WERI-Rb-1 (cell line): ENCODE measurements at regions not wholly inside any gene's neighbourhood (a gene's known extent, or its start where the extent isn't known, plus 50 kb on each side); places are given as distances from the start of the nearest gene placed in this dataset.

Experiments
- DNase-seq: peaks from one replicate; pipeline ENCODE4 v3.0.0-alpha.2; 2020
- H3K27ac ChIP-seq: fragments of 250-450 bp; sonication (Bioruptor Pico); 2 replicates; pipeline ENCODE4 v1.5.1; 2020; ENCODE audit warnings: mild to moderate bottlenecking, moderate library complexity
- H3K27me3 ChIP-seq: fragments of 250-450 bp; sonication (Bioruptor Pico); 2 replicates; pipeline ENCODE4 v1.5.1; 2021; ENCODE audit warnings: mild to moderate bottlenecking, low read depth, moderate library complexity; ENCODE audit not compliant: insufficient read depth, severe bottlenecking
- H3K36me3 ChIP-seq: fragments of 250-450 bp; sonication (Bioruptor Pico); 2 replicates; pipeline ENCODE4 v1.5.1; 2020; ENCODE audit warnings: mild to moderate bottlenecking, moderate library complexity
- H3K4me3 ChIP-seq: 2 replicates; pipeline ENCODE4 v1.5.1; 2011; ENCODE audit warnings: low read depth, mild to moderate bottlenecking, control low read depth, low read length
- H3K9me3 ChIP-seq: fragments of 250-450 bp; sonication (Bioruptor Pico); 2 replicates; pipeline ENCODE4 v1.5.1; 2021; ENCODE audit warnings: mild to moderate bottlenecking, moderate library complexity; ENCODE audit not compliant: severe bottlenecking
- TF ChIP-seq, protein P1 (sequence below): IDR thresholded peaks from 2 replicates; pipeline ENCODE4 v1.5.1; 2011; ENCODE audit warnings: low read depth, mild to moderate bottlenecking, control low read depth, inconsistent platforms, low read length

DNA sequence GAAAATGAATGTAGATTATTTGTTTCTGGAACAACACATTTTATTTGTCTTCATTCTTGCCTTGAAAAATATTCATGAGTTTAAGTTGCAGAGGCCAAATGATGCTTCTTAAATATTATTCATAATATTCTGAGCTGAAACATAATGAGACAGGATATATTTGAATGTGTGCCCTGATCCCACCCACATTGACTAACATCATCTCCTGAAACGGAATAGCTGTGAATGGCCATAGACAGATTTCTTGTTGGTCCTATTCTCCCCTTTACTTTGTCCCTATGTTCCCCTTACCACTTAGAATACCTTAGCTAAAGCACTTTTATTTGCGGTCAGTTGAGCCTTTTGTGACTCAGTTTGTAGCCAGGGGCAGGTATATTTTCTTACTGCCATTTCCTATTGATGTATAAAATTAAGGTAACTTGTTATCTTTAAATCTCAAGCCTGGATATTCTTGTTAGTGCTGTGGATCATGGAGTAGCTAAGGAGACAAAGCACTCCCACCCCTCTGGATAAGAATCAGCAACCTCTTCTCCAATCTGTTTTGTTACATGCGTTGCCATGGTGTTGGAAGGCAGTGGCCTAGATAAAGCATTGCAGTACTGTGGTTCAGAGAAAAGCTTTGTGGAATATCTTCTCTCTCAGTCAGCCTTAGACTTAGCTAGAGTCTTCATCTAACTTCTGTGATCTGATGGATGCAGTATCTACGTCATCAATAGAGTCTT lies 478.5 kb upstream of the DEPDC1 start:
- TF ChIP-seq, protein P1, sequence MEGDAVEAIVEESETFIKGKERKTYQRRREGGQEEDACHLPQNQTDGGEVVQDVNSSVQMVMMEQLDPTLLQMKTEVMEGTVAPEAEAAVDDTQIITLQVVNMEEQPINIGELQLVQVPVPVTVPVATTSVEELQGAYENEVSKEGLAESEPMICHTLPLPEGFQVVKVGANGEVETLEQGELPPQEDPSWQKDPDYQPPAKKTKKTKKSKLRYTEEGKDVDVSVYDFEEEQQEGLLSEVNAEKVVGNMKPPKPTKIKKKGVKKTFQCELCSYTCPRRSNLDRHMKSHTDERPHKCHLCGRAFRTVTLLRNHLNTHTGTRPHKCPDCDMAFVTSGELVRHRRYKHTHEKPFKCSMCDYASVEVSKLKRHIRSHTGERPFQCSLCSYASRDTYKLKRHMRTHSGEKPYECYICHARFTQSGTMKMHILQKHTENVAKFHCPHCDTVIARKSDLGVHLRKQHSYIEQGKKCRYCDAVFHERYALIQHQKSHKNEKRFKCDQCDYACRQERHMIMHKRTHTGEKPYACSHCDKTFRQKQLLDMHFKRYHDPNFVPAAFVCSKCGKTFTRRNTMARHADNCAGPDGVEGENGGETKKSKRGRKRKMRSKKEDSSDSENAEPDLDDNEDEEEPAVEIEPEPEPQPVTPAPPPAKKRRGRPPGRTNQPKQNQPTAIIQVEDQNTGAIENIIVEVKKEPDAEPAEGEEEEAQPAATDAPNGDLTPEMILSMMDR = no peak
- Histone ChIP-seq H3K27me3 (no peaks in the 10 kb centered on the region), H3K4me3 (no peak overlapping the region), H3K27ac (no peak overlapping the region), H3K36me3 (no peaks in the 10 kb centered on the region), H3K9me3 (no peaks in the 10 kb centered on the region)
- DNase-seq = no peak

DNA sequence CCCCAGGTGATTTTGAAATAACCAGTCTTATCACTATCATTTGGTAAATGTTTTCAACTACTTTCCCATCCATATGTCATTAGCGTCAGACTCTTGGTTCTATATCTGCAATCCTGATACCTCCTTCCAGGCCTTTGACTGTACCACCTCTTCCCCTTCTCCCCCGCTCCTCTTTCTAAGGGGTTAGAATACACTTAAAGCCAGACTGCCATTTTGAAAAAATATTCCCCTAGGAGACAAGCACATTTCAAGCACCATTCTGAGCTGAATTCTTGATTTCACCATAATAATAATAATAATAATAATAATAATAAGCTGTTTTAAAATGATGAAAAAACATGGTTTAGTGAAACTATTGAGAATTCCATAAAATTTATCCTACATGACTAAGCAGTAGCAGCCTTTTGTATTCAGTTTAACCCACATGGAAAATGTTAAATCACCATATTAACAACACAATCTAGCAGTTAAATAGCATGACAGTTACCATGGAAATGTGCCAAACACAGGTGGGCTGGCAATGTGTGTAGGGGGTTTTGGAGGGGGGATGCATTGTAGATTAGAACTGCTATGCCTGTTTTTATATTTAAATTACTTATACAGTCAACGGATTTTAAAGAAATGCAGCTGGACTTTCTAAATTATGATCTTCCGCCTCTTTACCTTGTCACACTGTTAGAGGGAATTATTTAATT lies 480.2 kb upstream of the DEPDC1 start:
- H3K27ac ChIP-seq = no peak overlapping the region
- TF ChIP-seq, protein P1 = no peak
- no peaks in the 10 kb centered on the region for H3K9me3 ChIP-seq
- H3K27me3 ChIP-seq = no peaks in the 10 kb centered on the region
- no peaks in the 10 kb centered on the region for H3K36me3 ChIP-seq
- H3K4me3 ChIP-seq = no peak overlapping the region
- no peak for DNase-seq

DNA sequence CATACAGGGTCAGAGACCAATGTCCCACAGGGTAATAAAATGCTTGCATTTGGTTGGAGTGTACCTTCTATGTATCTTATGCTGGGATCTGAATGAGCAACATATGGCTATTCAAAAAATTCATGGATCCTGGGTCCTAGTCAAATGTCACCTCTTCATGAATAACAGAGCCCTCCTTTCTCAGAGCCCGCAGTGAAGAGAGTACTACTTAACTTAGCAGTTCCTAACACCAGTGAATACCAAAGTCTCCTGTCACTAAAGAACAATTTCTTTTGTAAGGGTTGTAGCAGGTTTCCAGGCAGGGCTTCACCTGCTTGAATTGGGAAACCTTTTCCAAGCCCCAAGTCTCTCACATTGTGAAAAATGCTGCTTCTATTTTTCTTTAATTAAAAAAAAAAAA lies 483.0 kb upstream of the DEPDC1 start:
- H3K36me3 ChIP-seq = no peaks in the 10 kb centered on the region
- DNase-seq = no peak
- no peak overlapping the region for H3K4me3 ChIP-seq
- no peak overlapping the region for H3K27ac ChIP-seq
- H3K9me3 ChIP-seq = no peaks in the 10 kb centered on the region
- no peaks in the 10 kb centered on the region for H3K27me3 ChIP-seq
- TF ChIP-seq, protein P1 = no peak

DNA sequence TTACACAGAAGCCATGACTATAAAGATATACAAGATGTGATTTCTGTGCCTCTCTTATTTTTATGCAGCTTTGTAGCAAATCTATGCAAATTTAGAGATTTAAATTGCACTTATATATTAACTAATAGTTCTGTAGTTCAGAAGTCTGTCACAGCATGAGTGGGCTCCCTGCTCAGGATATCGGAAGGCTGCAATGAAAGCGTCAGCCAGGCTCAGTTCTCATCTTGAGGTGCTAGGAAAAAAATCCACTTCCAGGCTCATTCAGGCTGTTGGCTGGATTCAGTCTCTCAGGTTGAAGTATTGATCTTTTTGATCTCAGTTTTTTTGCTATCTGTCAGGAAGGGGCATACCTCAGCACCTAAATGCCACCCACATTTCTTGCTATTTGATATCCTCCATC lies 487.4 kb upstream of the DEPDC1 start:
- H3K27ac ChIP-seq = no peak overlapping the region
- TF ChIP-seq, protein P1 = no peak
- no peaks in the 10 kb centered on the region for H3K27me3 ChIP-seq
- no peaks in the 10 kb centered on the region for H3K9me3 ChIP-seq
- no peak overlapping the region for H3K4me3 ChIP-seq
- DNase-seq = no peak
- H3K36me3 ChIP-seq = no peaks in the 10 kb centered on the region

DNA sequence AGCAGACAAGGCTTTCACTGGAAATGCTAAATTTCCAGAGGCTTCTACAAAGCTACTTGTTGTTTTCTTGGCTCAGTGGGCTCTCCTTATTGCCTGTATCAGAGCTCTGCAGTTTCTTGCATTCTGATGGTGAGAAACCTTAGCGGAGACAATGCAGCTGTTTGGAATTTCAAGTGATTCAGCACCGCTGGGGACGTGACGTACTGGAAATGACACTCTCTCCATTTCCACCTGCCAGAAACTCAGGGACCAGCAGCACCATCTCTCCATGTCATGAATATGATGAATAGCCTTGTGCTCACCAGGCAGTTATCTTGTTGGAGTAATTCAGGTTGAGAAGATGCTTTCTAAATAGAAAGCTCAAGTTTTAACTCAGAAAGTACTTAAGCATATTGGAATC lies 497.2 kb upstream of the DEPDC1 start:
- TF ChIP-seq, protein P1 = no peak
- no peaks in the 10 kb centered on the region for H3K9me3 ChIP-seq
- H3K27me3 ChIP-seq = no peaks in the 10 kb centered on the region
- H3K4me3 ChIP-seq = no peak overlapping the region
- no peaks in the 10 kb centered on the region for H3K36me3 ChIP-seq
- no peak overlapping the region for H3K27ac ChIP-seq
- DNase-seq = no peak

DNA sequence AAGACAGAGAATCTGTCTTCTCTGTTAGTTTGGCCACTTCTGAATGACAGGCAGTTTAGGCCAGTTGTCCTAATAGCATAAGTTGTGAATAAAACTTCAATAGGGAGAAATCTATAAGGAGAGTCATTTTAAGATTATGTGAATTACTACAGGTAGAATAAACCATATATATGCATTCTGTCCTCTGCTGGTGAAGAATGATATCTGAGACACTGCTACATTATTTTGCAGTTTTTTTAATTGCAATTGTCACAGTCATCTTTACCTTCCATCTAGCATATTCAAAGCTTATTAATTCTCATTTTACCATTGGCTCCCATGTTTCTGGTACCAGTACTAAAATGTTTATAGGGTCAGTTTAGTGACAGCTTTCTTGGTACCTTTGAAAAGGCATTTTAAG lies 519.6 kb upstream of the DEPDC1 start:
- Histone ChIP-seq H3K27me3 (no peaks in the 10 kb centered on the region), H3K27ac (no peak overlapping the region), H3K9me3 (no peaks in the 10 kb centered on the region), H3K4me3 (no peak overlapping the region), H3K36me3 (no peaks in the 10 kb centered on the region)
- DNase-seq = no peak
- TF ChIP-seq, protein P1 = no peak
